ENCODE measurements at regions not wholly inside any gene's neighbourhood (a gene's known extent, or its start where the extent isn't known, plus 50 kb on each side); places are given as distances from the start of the nearest gene placed in this dataset.

GRCh38 chr2:61722318-61722717, 131.5 kb downstream of the FAM161A start:
- no peak for DNase-seq (ENCODE audit: low read depth in 2 of 2)

- DNase-seq (ENCODE audit: low read depth in 2 of 2) = no peak
Observed at GRCh38 chr2:61721382-61721781, 132.5 kb downstream of the FAM161A start.

GRCh38 chr2:61720911-61721310, 132.9 kb downstream of the FAM161A start:
- no peak for DNase-seq (ENCODE audit: low read depth in 2 of 2)

GRCh38 chr2:61718965-61719364, 134.9 kb downstream of the FAM161A start:
- no peak for DNase-seq (ENCODE audit: low read depth in 2 of 2)

GRCh38 chr2:61715506-61715905, 138.4 kb downstream of the FAM161A start:
- no peak for DNase-seq (ENCODE audit: low read depth in 2 of 2)

- DNase-seq (ENCODE audit: low read depth in 2 of 2) = no peak
Observed at GRCh38 chr2:61714210-61714609, 139.7 kb downstream of the FAM161A start.

- DNase-seq (ENCODE audit: low read depth in 2 of 2) = no peak
Observed at GRCh38 chr2:61713457-61713856, 140.4 kb downstream of the FAM161A start.

GRCh38 chr2:61712060-61712459, 141.8 kb downstream of the FAM161A start:
- DNase-seq (ENCODE audit: low read depth in 2 of 2) = no peak

GRCh38 chr2:61710711-61711110, 143.1 kb downstream of the FAM161A start:
- DNase-seq (ENCODE audit: low read depth in 2 of 2) = no peak

- no peak for DNase-seq (ENCODE audit: low read depth in 2 of 2)
Observed at GRCh38 chr2:61707984-61708852, 145.6 kb downstream of the FAM161A start.

- DNase-seq (ENCODE audit: low read depth in 2 of 2) = no peak
Observed at GRCh38 chr2:61705625-61706024, 148.2 kb downstream of the FAM161A start.

GRCh38 chr2:61704364-61704763, 149.5 kb downstream of the FAM161A start:
- DNase-seq (ENCODE audit: low read depth in 2 of 2) = no peak

GRCh38 chr2:61702088-61702467, 151.8 kb downstream of the FAM161A start:
- no peak for DNase-seq (ENCODE audit: low read depth in 2 of 2)

GRCh38 chr2:61700464-61700863, 153.4 kb downstream of the FAM161A start:
- DNase-seq (ENCODE audit: low read depth in 2 of 2) = no peak

- DNase-seq (ENCODE audit: low read depth in 2 of 2) = peak; percentile 56 to 58
Observed at GRCh38 chr2:61694312-61695274, 156.4 kb upstream of the XPO1 start.

GRCh38 chr2:61693744-61694143, 155.6 kb upstream of the XPO1 start:
- DNase-seq (ENCODE audit: low read depth in 2 of 2) = no peak

- DNase-seq (ENCODE audit: low read depth in 2 of 2) = no peak
Observed at GRCh38 chr2:61690078-61690596, 152.0 kb upstream of the XPO1 start.

- no peak for DNase-seq (ENCODE audit: low read depth in 2 of 2)
Observed at GRCh38 chr2:61689568-61689967, 151.4 kb upstream of the XPO1 start.

GRCh38 chr2:61688369-61689334, 150.5 kb upstream of the XPO1 start:
- no peak for DNase-seq (ENCODE audit: low read depth in 2 of 2)

- no peak for DNase-seq (ENCODE audit: low read depth in 2 of 2)
Observed at GRCh38 chr2:61679096-61679495, 140.9 kb upstream of the XPO1 start.

- no peak for DNase-seq (ENCODE audit: low read depth in 2 of 2)
Observed at GRCh38 chr2:61677942-61678341, 139.8 kb upstream of the XPO1 start.
